DMS79 treated with DMSO at 0.1 percent for 48 hours (cell line): ENCODE measurements at regions not wholly inside any gene's neighbourhood (a gene's known extent, or its start where the extent isn't known, plus 50 kb on each side); places are given as distances from the start of the nearest gene placed in this dataset.

Experiments
- DNase-seq: peaks from one replicate; lab custom pipeline; 2025; lab: John Stamatoyannopoulos, UW

GRCh38 chrX:30950391-30950790 is 61.3 kb upstream of the TAB3 start:
- no peak for DNase-seq

GRCh38 chrX:30949554-30949953 is 60.5 kb upstream of the TAB3 start:
- DNase-seq = no peak

GRCh38 chrX:30948626-30949025 is 59.6 kb upstream of the TAB3 start:
- no peak for DNase-seq

- DNase-seq = no peak
These were observed 59.0 kb upstream of the TAB3 start for GRCh38 chrX:30948051-30948450.

GRCh38 chrX:30943984-30944383 is 54.9 kb upstream of the TAB3 start:
- DNase-seq = no peak

- no peak for DNase-seq
These were observed 52.8 kb upstream of the TAB3 start for GRCh38 chrX:30941898-30942297.

GRCh38 chrX:30939928-30940327 is 50.9 kb upstream of the TAB3 start:
- no peak for DNase-seq
